HG02870 (cell line): ENCODE measurements at regions not wholly inside any gene's neighbourhood (a gene's known extent, or its start where the extent isn't known, plus 50 kb on each side); places are given as distances from the start of the nearest gene placed in this dataset.

ENCODE experiments used
- ATAC-seq: cut with Tn5 transposase; IDR thresholded peaks from one replicate; pipeline ENCODE4 v1.9.1; 2021; ENCODE audit warnings: mild to moderate bottlenecking, moderate library complexity; ENCODE audit not compliant: unreplicated experiment

DNA sequence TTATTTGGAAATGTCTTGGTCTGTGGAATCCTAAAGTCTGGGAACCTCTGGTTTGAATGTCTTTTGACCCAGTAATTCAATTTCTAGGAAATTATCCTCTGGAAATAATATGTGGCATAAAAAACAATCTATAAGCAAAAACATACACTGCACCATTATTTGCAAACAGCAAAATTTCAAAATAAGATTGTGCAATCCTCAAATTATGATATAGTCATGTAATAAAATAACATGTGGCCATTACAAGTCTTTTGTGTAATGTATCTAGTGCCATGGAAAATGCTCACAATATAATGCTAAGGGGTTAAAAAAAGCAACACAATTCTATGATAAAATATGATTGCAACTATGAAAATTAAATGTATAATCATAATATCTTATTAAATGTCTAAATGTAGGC lies 312.9 kb upstream of the RUNX1 start:
- no peak for ATAC-seq

DNA sequence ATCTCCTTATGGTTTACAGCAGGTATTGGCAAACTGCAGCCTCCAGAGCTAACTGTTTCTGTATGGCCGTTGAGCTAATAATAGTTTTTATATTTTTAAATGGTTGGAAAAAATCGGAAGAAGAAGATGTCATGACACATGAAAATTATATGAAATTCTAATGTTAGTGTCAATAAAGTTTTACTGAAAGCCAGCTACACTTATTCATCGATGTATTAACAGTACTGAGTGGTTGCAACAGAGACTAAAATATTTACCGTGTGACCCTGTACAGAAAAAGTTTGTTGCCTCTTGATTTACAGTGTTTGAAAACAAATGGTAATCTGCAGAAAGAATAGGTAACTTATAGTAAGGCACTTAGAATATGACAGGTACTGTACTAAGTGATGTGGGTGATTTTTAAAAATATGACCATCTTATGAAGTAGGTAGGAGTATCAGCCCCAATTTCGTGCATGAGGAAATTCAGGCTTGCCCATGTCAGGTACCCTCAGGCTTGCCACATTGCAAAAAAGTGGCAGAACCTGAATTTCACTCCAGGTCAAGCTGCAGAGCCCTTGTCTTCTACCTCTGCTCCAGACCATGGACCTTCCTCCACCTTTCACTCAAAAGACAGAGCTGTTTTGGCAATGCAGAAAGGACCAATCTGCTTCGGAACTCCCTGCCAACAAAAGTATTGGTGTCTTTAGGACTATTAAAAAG lies 311.9 kb upstream of the RUNX1 start:
- no peak for ATAC-seq

DNA sequence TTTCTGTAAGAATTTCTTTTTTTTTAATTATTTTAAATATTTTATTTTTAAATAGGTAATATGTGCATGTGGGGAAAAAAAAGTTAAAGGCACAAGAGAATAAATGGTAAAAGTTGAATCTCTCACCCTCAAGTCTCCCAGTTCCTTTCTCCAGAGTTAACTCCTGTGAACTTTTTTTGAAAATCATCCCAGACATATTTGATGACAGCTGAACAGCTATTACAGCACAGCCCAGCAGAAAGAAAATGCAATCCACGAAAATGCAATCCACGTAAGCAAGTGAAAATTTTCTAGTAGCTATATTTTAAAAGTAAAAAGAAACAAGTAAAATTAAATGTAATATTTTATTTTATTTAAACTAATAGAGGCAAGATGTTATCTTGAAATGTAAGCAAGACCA lies 310.0 kb upstream of the RUNX1 start:
- no peak for ATAC-seq

DNA sequence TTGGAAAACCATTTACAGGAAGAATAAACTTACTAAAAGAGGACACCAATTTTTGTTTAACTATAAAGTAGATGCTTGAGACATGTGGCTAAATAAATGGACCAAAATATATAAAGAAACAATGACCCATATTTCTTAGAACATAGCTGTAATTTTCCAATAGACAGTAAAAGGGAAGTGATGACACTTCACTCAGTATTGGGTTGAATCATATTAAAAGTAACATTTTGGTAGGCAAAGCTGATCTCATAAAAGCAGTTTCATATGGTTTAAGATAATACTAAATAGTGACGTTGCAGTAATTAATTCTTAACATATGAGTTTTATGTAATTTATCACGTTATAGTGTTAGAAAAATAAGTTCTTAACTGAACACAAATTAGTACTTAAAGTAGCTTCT lies 308.9 kb upstream of the RUNX1 start:
- no peak for ATAC-seq

DNA sequence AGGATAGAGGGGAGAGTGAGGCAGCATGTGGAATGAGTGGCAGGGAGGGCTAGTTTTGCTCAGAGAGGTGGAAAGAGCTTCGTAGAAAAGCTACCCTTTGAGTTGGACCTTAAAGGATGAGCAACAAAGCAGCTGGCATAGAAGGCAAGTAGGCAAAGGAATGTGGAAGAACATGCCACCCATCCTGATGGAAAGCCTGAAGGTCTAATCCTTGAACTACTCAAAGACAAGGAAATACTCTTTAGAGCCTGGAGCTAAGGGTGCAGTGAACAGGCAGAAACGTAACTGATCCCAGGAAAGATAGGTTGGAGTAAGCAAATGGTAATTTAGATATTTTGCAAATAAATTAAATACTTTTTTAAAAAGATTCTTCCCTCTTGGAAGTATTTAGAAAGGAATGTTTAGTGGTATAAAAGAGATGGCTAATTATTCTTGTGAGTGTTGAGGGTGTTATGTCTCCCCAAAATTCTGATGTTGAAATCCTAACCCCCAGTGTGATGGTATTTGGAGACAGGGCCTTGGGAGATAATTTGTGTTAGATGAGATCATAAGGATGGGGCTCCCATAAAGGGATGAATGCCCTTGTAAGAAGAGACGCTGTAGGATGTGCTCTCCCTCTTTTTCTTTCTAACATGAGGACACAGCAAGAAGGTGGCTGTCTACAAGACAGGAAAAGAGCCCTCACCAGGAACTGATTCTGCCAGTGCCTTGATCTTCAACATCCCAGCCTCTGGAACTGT lies 308.1 kb upstream of the RUNX1 start:
- no peak for ATAC-seq

DNA sequence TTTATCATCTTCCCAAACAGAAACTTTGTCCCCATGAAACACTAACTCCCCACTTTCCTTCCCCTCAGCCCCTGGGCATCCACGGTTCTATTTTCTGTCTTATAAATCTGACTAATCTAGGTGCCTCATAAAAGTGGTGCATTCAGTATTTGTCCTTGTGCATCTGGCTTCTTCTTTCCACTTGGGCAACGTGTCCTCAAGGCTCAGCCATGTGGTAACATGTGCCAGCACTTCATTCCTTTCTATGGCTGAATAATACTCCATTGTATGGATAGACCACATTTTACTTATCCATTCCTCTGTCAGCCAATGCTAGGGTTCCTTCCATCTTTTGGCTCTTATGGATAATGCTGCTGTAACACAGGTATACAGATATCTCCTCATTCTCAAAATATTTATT lies 305.0 kb upstream of the RUNX1 start:
- ATAC-seq, result no peak

DNA sequence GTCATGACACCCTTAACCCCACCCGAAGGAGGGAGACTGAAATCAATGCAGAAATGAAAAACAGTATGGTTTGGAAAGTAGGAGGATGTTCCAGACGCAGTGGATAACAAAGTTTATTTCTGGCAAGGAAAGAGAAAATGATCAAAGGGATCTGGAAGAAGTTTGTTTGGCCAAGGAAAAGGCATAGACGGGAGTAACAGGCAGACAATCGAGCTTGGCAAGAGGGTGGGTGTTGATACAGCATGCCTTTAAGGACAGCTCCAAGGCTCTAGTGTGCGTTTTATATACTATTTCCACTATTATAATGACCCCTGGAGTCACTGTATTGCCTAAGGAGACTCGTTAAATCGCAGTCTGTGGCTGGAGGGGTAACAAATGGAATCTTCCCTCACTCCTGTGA lies 303.7 kb upstream of the RUNX1 start:
- ATAC-seq, result no peak

DNA sequence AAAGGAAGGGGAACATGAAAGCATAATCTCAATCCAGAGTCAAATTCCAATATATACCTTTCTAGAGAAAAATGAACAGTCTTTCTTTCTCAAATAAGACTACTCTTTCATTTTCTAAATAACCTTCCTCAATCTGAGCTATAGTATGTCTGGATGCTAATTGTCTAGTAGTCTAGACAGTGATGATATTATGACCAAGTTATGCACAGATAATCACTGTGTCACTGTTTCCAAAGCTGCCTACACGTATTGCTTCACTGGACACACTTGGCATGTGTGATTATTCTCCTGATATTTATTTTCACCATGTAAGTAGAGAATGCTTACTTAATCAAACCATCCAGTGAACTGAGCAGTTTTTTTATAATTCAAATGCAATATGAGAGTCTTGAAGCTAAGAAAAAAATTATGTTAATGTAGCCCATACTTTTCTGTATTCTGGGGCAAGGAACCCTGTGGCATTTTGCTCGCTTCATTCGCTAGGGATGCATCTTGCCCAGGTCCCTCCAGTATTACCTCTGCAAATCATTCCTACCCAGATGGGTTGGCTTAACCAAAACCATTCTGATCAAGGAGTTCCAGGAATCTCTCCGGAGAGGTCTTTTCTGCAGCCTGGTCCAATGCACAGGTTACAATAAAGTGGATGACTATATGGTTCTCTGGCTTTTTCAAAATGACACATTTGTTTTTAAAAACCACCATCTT lies 303.1 kb upstream of the RUNX1 start:
- no peak for ATAC-seq

DNA sequence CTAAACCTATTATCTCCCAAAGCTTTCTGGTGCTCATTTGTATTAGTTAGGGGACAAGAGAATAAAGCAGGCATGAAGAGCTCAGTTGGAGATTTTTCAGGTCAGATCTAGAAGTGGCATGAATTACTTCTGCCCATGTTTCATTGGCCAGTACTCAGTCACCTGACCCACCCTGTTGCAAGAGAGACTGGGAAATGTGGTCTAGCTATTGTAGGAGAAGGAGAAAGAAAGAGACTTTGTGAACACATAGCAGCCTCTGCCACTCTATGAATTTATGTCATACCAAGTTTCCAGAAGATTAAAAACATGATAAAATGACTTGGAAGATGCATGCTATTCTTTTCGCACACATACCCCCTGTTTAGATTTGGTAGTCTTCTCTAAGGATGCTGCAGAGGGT lies 302.3 kb upstream of the RUNX1 start:
- no peak for ATAC-seq

DNA sequence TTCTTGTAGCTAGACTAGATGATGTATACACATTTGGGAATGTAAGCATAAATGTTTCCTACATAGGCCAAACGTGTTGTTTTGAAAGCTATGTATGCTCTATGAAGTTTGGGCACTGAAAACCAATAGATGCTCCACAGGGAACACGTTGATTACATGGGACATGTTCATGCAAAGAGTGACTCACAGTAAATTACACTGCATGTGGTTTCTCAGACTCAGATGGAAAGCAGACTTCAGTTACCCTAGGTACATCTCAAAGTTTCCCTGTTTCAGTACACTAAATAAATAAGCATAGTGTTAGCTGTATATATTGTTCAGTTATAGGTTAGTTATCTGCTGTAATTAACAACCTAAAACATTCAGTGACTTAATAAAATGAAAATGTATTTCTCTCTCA lies 301.9 kb upstream of the RUNX1 start:
- no peak for ATAC-seq

DNA sequence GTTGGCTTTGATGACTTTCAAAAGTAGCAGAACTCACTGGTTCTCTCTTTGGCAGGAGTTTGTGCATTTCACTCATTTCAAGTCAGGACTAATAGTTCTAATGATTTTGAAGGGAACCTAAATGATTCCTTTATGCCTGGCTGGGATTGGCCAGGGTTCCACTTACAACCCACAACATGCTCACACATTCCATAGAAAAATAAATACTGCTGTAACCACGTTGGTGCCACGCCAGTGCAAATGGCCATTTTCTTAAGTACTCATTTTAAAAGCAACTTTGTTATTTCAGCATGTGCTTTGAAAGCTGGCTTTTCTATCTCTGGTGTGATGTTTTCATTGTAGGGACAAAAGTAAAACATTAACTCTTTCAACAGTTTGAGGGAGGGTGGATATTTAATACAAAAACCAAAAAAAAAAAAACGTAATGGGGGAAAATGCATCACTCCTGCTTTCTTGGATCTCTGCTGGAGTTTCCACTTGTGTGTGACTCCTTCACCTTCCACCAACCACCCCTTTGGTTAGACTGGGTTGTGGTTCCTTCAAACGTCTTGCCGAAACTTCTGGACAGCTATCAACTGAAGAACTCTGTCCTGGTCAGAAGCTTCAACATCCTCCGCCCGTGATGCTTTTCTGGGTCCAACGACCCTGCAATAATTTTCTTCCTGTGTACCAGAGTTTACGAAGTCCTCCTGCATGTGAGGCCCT lies 300.4 kb upstream of the RUNX1 start:
- ATAC-seq, result no peak

DNA sequence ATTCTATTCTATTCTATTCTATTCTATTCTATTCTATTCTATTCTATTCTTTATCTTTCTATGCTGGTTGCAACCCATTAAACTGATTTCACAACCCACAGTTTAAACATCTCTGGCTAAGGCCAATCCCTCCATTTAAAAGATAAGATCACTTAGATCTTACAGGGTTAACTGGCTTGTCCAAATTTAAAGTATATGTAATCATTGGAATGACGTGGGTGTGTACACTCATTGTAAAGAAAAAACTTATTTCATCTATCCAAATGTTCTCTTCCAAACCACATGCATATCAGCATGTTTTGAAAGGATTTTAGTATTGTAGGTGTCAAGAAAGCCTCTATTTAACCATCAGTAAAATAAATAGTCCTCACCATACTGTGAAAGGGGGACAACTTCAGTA lies 299.6 kb upstream of the RUNX1 start:
- no peak for ATAC-seq

DNA sequence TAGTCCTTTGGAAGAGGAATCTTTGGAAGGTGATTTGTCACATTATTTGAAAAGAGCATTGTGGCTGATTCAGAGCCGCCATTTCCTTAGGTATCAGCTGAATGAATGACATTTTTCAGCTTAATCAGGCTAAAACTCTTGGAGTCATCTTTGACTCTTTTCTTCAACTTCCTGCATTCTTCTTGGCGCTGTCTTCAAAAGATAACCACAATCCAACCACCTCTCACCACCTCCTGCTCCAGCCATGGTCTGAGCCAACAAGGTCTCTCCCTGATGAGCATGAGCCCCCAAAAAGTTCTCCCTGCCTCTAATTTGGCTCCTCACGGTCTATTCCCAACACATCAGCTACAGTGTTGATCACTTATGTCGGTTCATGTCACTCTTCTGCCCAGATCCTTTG lies 297.6 kb upstream of the RUNX1 start:
- ATAC-seq, result no peak

DNA sequence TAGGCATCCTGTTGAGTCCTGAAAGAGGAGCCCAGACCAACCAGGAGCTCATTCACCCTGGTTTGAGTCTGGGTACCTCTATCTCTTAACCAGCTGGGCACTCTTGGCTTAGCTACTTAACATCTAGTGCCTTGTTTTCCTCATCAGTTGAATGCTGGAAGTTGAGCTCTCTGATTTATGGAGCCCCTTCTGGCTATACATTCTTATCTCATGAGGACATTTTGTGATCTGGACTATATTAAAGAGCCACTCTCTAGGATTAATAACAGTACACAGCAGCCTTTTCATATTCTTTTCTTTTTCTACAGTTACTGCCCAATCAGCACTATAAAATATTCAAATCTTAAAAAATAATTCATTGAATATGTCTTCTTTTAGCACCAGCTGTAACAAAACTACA lies 296.9 kb upstream of the RUNX1 start:
- no peak for ATAC-seq

DNA sequence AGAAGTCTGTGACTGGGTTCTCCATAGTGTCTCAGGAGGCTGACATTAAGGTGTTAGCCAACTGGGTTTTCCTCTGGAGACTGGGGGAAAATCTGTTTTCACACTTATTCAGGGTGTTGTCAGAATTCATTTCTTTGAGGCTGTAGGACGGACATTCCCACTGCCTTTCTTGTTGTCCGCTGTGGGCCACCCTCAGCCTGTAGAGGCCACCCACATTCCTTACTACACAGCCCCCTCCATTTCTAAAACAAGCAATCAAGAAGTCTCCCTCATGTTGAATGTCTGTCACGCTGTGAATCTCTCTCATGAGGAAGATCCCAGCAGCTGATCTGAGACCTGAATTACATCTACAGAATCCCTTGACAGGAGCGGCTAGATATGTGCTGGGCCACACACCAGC lies 295.5 kb upstream of the RUNX1 start:
- ATAC-seq, result no peak

DNA sequence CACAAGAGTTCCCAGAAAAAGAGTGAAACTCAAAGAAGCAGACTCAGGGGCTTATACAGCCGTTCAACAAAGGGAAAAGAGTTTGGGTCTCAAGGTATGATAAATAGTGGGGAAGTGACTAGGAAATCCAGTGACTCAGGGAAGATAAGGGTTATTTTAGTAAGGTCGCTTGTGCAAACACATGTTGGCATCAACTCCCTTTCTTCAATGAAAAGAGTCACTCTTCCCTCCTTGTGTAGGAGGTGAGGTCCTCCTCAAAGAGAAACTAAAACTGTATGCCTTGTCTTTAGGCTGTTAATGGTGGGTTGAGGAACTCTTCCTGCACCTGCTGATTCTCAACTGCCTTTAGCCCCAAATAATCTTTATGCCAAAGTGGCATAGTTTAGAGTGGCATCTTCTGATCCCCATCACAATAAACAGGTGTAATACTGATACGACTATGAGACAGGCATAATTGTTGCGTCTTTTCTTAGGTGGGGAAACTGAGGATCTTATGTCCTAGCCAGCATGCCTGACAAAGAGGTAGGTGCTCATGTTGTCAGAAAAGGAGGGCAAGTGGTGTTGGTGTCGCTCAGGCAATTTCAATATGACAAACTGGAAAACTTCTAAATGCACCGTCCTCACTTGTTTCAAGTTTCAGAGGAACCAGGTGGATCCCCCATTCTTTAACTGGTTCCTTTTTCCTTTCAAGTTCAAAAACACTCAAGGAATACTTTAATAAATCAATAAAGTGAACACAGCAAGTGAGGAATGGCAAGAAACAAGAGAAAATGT lies 294.1 kb upstream of the RUNX1 start:
- no peak for ATAC-seq

DNA sequence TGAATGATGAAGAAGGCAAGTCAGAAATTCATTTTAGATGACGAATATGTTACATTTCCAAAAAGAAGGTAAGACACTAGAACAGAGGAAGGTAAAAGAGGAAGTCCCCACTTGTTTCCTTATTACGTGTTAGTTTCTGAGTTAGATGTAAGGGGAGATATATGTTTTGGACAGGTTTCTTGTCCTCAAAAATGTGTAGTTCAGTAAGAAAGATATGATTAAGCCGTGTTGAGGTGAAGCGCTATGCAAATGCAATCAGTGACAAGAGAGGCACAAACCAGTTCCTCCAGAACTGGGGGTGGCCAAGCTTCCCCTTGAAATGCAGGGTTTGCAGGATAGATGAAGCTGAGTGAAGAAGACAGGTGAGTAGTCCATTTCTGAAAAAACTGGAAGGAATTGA lies 293.3 kb upstream of the RUNX1 start:
- ATAC-seq, result peak; percentile 78

DNA sequence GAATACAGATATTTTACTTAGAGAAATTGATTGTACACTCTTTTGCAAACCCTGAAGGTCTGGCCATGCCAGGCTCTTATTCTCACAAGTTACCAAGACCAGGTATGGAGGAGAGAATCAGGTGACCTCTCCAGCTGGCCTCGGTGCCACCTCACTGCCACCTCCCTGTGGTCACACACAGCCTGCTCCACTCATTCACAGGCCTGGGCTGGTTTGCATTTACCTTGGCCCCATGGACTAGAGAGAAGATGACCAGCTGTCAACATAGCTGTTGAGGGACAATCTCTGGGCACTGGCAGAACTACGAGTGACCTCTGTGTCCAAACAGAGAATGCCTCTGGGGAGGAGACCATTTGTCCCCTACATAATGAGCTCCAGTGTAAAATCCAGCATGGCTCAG lies 291.2 kb upstream of the RUNX1 start:
- no peak for ATAC-seq

DNA sequence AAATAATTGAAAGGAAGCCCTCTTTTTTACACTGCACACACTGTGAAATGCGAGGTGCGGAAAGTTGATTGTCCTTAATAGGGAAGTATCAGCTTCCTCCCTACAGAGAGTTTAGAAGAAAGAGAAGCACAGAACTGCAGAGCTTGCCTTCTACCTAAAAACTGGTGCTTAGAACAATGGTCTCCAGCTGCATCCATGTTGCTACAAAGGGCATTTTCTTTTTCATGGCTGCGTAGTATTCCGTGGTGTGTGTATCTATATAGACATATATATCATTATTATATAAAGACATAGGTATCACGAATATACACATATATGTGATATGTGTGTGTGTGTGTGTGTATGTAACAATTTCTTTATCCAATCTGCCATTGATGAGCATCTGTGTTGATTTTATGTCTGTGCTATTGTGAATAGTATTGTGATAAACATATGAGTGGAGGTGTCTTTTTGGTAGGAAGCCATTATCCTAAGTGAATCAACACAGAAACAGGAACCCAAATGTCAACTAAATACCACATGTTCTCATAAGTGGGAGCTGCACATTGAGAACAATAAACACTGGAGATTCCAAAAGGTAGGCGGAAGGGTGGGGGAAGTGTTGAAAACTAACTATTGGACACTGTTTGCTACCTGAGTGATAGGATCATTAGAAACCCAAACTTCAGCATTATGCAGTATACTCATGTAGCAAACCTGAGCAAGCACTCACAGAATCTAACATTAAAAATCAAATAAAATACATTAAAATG lies 290.0 kb upstream of the RUNX1 start:
- no peak for ATAC-seq

DNA sequence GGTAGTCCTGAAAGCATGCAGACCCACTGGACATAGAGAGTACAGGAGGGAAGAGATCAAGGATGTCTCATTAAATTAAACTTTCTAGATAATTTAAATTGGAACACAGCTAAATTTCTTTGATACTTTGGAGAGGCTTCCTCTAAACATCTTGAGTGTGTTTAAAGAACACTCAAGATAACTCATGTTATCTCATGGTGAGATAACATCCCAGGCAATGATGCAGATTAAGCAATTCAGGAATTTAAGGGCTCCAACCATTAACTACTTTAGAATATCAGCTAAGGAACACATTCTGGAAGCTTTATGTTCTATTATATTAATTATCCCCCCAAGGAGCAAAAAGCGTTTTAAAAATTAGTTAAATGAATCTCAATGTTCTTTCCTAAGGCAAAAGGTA lies 289.2 kb upstream of the RUNX1 start:
- no peak for ATAC-seq
